Retina (tissue), 1 donor: ENCODE measurements at regions not wholly inside any gene's neighbourhood (a gene's known extent, or its start where the extent isn't known, plus 50 kb on each side); places are given as distances from the start of the nearest gene placed in this dataset.
"Not testable (repeated sequence)": the region's sequence is repeated elsewhere in the genome, so short reads cannot be mapped to it uniquely, and the experiment has no call there.

ENCODE experiments used
- DNase-seq: peaks from one replicate; pipeline ENCODE4 v3.0.0-alpha.2; 2016

DNA sequence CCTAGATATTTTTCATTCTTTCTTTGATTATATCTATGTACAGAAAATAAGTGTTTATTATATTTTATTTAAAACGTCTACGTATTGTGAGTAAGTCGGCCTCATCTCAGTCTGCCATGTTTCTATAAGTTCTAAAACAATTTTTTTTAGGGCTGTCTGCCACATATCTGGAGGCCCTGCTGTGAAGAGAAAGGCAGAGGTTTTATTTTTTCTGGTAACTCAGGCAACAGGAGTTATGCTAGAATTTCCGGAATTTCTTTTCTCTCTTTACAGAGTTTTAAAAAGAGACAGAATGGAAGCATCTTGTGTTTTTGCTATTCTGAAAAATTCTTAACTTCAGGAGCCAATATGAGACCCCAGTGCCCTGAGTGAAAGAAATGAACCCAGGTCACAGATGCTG is 1124.0 kb upstream of the TENM3 start:
- DNase-seq = no peak

- DNase-seq = no peak
Measured at GRCh38 chr4:181121733-181122132, 1121.5 kb upstream of the TENM3 start.

- DNase-seq = no peak
Measured at GRCh38 chr4:181127171-181127570, 1116.0 kb upstream of the TENM3 start.

- DNase-seq = not testable (repeated sequence)
Measured at GRCh38 chr4:181130317-181130716, 1112.9 kb upstream of the TENM3 start.

DNA sequence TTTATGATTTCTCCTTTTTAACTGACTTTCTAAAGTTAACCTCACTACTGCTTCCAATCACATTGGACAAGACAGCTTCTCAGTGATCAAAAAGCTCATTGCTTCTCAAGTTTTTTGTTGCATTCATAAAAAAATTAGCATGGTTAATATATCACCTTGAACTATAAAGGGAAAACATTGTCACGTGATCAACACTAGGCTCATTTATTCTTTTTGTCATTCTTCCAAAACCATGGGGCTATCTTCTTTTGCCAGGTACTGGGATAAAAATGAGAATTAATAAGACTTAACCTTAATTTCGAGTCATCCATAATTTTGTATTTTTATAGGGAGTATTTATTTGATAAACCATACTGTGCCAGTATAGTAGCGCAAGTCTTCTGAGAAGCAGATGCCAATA is 1105.9 kb upstream of the TENM3 start:
- no peak for DNase-seq

GRCh38 chr4:181138116-181138515 is 1105.1 kb upstream of the TENM3 start:
- no peak for DNase-seq

DNA sequence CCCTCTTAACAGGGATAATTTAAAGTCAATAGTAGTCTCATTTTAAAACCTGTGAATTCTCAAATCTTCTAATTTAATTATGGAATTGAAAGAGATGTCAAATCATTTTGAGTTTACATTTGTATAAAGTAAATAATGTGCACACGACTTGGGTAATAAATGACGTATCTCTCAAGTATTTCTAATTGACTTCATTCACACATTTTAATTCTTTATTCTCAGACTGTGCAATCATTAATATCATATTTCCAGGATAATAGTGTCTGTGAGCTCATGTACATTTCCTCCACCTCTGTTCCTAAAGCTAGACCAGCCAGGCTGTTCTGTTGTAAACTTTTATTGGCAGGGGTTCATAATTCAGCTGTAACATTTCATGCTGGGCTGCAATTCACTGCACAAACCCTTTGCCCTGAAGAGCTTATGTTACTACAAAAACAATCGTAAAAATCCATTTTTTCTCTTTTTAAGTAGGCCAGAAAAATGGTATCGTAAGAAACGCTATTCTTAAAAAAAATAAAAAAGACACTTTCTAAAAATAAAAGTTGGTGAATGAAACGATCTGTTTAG is 1103.1 kb upstream of the TENM3 start:
- DNase-seq = no peak

- peak; percentile 77 for DNase-seq
Measured at GRCh38 chr4:181143250-181143854, 1099.8 kb upstream of the TENM3 start.

DNA sequence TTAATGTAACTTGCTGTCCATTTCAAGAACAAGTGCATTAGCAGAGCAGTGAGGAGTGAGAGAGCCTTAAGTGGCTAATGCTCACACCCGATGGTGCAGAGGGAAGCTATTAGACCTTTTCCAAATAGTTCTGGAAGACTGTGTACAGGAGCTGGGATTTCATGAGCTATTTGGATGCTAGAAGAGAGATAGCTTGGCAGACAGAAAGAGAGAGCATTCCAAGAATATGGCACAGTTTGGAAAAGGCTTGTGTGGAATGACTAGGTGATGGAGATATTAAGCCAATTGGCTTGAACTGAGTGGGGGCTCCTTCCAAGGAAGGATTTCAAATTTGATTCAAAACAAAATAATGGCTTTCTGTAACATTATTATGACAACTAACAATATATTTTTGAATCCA is 1097.2 kb upstream of the TENM3 start:
- no peak for DNase-seq

GRCh38 chr4:181147416-181147951 is 1095.7 kb upstream of the TENM3 start:
- no peak for DNase-seq

DNA sequence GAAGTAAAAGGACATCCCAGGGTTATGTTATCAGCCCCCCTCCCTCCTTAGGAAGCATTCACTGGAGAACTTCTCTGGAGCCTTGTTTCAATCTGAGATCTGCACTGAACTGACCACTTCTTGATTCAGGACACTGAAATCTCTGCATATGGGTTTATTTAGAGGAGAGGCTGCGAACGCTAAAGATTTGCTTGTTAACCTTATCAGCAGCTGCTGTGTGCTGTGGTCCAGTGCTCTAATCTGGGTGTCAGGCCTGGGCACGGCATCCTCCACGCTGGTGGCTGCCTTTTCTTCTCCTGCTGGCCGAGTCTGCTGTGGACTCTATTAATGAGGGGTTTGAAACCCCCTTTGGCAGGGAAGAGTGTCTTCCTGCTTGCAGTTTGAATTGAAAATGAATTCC is 1094.7 kb upstream of the TENM3 start:
- DNase-seq = no peak

GRCh38 chr4:181150191-181150590 is 1093.0 kb upstream of the TENM3 start:
- no peak for DNase-seq

DNA sequence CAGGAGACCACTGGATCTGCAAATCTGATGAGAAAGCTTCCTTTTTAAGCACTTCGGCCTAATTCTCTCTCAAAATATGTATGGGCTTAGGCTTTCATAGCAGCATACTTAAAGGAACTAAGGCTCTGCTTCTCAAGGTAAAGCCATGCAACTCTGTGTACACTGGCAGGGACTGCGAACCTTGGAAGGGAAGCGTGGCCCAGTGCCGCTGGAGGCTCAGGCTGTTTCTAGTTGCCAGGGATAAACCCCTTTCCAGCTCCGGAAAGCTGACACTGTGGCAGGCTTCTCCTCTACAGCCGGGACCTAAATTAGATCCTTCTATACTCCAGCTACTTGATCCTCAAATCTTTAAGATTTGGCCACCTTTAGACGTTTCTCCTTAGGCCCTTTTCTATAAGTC is 1091.3 kb upstream of the TENM3 start:
- no peak for DNase-seq

DNA sequence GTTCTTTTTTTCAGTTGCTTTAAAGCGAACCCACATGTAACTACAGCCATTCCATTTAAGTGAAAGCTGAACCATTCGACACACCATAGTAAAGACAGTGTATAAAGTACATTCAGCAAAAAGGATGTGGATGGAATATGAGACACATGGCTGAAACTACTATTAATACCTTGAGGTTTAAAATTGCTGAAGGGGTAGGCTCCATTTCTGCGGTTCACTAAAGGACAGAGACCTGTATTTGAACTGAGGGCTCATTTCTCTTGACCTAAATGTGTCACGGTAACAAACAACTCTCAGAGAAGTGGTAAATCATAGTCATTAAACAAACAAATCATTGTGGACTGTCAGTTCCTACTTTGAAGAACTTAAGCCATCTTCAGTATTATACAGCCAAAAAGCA is 1085.6 kb upstream of the TENM3 start:
- DNase-seq = no peak

DNA sequence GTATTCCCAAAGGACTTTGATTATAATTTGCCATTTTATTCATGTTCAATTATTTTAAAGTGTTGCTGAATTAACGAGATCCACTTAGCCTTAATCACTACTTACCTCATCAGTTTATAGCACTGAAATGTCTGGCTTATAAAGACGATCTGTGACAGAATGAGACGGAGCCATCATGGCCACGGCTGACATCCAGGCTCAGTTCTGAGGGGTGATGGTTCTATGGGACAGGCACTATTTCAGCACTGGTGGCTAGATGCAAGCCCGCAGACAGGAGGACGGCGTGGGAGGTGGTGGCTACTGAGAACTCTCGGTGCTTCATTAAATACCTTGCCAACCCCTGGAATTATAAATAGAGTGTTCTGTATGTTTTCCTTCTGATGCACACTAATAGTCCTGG is 1084.2 kb upstream of the TENM3 start:
- DNase-seq = no peak

DNA sequence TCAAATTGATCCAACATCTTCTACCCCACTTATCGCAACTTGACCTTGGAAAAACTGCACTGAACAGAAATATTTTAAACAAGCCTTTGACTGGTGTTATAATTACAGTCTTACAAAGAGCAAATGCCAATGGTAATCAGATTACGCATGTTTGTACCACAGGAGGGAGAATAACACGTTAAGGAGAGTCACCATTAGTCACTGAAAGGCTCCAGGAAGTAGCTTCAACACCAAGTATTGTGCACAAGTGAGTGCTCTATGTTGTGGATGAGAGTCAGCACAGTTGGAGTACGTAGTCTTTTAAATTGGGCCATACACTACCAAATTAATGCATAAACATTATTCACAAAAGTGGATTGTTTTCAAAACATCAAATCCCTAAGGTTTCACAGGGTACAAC is 1081.5 kb upstream of the TENM3 start:
- DNase-seq = no peak

DNA sequence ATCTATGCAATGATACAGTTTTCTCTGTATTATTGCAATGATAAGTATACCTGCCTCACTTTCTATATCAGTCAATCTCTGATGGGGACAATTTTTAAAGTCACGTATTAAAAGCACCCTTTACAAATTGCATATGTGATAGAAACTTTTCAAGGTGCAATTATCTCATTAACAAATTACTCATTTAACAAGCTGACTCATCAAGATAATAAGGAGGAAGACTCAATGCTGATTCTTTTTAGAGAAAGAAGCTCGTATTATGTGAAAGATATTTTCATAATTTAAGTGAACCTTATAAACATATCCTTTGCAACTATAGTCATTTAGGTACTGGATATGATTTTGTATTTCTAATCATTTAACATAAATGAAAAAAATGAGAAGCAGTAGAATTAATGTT is 1080.9 kb upstream of the TENM3 start:
- DNase-seq = no peak

DNA sequence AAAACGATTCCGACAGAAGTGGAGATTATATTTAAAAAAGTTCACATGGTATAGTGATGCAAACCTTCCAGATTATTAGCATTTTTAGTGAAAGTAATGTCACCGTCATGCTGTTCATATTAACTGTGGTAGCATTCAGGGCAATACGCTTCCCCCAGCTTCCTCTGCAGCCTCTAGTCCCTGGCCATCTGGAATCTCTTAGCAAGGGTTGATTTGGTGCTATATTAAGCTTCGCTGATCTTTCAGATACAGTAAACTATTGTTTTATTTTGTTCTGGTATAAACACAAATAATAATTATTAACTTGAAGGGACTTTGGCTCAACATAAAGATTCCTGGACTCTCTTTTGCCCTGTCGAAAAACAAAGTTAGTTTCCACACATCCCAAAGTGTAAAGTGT is 1080.5 kb upstream of the TENM3 start:
- no peak for DNase-seq

GRCh38 chr4:181166742-181167399 is 1076.3 kb upstream of the TENM3 start:
- DNase-seq = no peak

GRCh38 chr4:181168011-181168805 is 1075.0 kb upstream of the TENM3 start:
- DNase-seq = peak; percentile 79

GRCh38 chr4:181173046-181173445 is 1070.2 kb upstream of the TENM3 start:
- peak; percentile 82 for DNase-seq

DNA sequence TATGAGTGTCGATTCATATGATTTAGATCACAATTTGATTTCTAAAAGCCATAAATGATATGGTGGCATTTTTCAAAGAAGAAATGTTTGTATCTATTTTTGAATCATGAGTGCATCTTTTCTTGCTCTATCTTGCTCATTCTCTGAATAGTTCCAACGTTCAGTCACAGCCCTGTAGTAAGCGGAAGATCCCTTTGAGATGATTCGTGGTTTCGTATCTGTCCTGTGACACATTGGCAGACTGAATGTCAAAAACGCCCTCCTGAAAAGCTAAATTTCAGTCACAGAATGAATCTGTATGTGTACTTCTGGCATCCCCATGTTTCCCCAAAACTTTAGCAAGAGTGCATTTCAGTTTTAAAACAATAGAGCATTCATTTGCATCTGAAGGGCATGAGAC is 1066.9 kb upstream of the TENM3 start:
- no peak for DNase-seq

- no peak for DNase-seq
Measured at GRCh38 chr4:181181331-181181730, 1061.9 kb upstream of the TENM3 start.

- no peak for DNase-seq
Measured at GRCh38 chr4:181189751-181190150, 1053.5 kb upstream of the TENM3 start.
